Smooth muscle cell (in vitro differentiated cells): ENCODE measurements at regions not wholly inside any gene's neighbourhood (a gene's known extent, or its start where the extent isn't known, plus 50 kb on each side); places are given as distances from the start of the nearest gene placed in this dataset.

Experiments
- DNase-seq: peaks from one replicate; lab custom pipeline; 2025; ENCODE audit not compliant: unreplicated experiment; lab: John Stamatoyannopoulos, UW
- H2AFZ ChIP-seq: fragments of 200-600 bp; sonication (generic); 2 replicates; pipeline ENCODE4 v1.6.0; 2016; ENCODE audit warnings: antibody characterized with exemption, low read depth, mild to moderate bottlenecking
- H3F3A ChIP-seq: fragments of 200-600 bp; sonication (generic); 2 replicates; pipeline ENCODE4 v1.6.0; 2017; ENCODE audit warnings: antibody characterized with exemption, low read depth
- H3K27ac ChIP-seq: fragments of 200-600 bp; sonication (generic); 2 replicates; pipeline ENCODE4 v1.5.1; 2016; ENCODE audit warnings: low read depth, mild to moderate bottlenecking
- H3K27me3 ChIP-seq: fragments of 200-600 bp; sonication (generic); 2 replicates; pipeline ENCODE4 v1.6.1; 2016; ENCODE audit warnings: low read depth, mild to moderate bottlenecking
- H3K36me3 ChIP-seq: fragments of 200-600 bp; sonication (generic); 2 replicates; pipeline ENCODE4 v1.5.1; 2016; ENCODE audit warnings: low read depth
- H3K4me1 ChIP-seq: fragments of 200-600 bp; sonication (generic); 2 replicates; pipeline ENCODE4 v1.5.1; 2016; ENCODE audit warnings: low read depth
- H3K4me2 ChIP-seq: fragments of 200-600 bp; sonication (generic); 2 replicates; pipeline ENCODE4 v1.6.0; 2016; ENCODE audit warnings: mild to moderate bottlenecking
- H3K4me3 ChIP-seq: fragments of 200-600 bp; sonication (generic); 2 replicates; pipeline ENCODE4 v1.5.1; 2016; ENCODE audit warnings: mild to moderate bottlenecking
- H3K79me2 ChIP-seq: fragments of 200-600 bp; sonication (generic); 2 replicates; pipeline ENCODE4 v1.6.0; 2016; ENCODE audit warnings: low read depth, mild to moderate bottlenecking
- H3K9ac ChIP-seq: fragments of 200-600 bp; sonication (generic); 2 replicates; pipeline ENCODE4 v1.6.0; 2016; ENCODE audit warnings: low read depth
- H3K9me3 ChIP-seq: fragments of 200-600 bp; sonication (generic); replicated peaks from 2 replicates; pipeline ENCODE4 v1.5.1; 2016; ENCODE audit warnings: low read depth
- H4K20me1 ChIP-seq: fragments of 200-600 bp; sonication (generic); 2 replicates; pipeline ENCODE4 v1.6.0; 2016; ENCODE audit warnings: low read depth
- WGBS: methylation state at CpG from one replicate; pipeline ENCODE4 v1.1.7; 2016; ENCODE audit warnings: low lambda C conversion rate; 5-methylcytosine and 5-hydroxymethylcytosine counted together
- TF ChIP-seq, protein P1 (sequence below): fragments of 200-600 bp; sonication (generic); IDR thresholded peaks from 2 replicates; pipeline ENCODE4 v1.5.1; 2017; ENCODE audit warnings: borderline replicate concordance, mild to moderate bottlenecking, antibody characterized with exemption; ENCODE audit not compliant: insufficient read depth, poor library complexity, severe bottlenecking

GRCh38 chr2:167692936-167693335 is 554.5 kb downstream of the STK39 start:
- no peak overlapping the region for H3K4me2 ChIP-seq
- H3K27ac ChIP-seq = no peak overlapping the region
- no peak overlapping the region for H3K4me3 ChIP-seq
- H3K4me1 ChIP-seq = no peaks in the 10 kb centered on the region
- no peak overlapping the region for H2AFZ ChIP-seq
- TF ChIP-seq, protein P1, sequence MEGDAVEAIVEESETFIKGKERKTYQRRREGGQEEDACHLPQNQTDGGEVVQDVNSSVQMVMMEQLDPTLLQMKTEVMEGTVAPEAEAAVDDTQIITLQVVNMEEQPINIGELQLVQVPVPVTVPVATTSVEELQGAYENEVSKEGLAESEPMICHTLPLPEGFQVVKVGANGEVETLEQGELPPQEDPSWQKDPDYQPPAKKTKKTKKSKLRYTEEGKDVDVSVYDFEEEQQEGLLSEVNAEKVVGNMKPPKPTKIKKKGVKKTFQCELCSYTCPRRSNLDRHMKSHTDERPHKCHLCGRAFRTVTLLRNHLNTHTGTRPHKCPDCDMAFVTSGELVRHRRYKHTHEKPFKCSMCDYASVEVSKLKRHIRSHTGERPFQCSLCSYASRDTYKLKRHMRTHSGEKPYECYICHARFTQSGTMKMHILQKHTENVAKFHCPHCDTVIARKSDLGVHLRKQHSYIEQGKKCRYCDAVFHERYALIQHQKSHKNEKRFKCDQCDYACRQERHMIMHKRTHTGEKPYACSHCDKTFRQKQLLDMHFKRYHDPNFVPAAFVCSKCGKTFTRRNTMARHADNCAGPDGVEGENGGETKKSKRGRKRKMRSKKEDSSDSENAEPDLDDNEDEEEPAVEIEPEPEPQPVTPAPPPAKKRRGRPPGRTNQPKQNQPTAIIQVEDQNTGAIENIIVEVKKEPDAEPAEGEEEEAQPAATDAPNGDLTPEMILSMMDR = no peak
- no peaks in the 10 kb centered on the region for H3K27me3 ChIP-seq
- no peaks in the 10 kb centered on the region for H4K20me1 ChIP-seq
- H3K36me3 ChIP-seq = no peaks in the 10 kb centered on the region
- H3K9ac ChIP-seq = no peak overlapping the region
- no peaks in the 10 kb centered on the region for H3F3A ChIP-seq
- H3K9me3 ChIP-seq = no peaks in the 10 kb centered on the region
- no peaks in the 10 kb centered on the region for H3K79me2 ChIP-seq
- no peak for DNase-seq
- WGBS = 84% methylated on average over 2 of the region's 2 CpGs

- DNase-seq = no peak
- H3K9ac ChIP-seq = no peak overlapping the region
- H3K27ac ChIP-seq = no peak overlapping the region
- H3K4me2 ChIP-seq = no peak overlapping the region
- TF ChIP-seq, protein P1 = no peak
- H3K4me3 ChIP-seq = no peak overlapping the region
- H3F3A ChIP-seq = no peaks in the 10 kb centered on the region
- no peaks in the 10 kb centered on the region for H4K20me1 ChIP-seq
- WGBS = 94% methylated on average over 1 of the region's 1 CpG
- H3K4me1 ChIP-seq = no peaks in the 10 kb centered on the region
- no peaks in the 10 kb centered on the region for H3K79me2 ChIP-seq
- no peak overlapping the region for H2AFZ ChIP-seq
- H3K36me3 ChIP-seq = no peaks in the 10 kb centered on the region
- no peaks in the 10 kb centered on the region for H3K27me3 ChIP-seq
- no peaks in the 10 kb centered on the region for H3K9me3 ChIP-seq
Measured at GRCh38 chr2:167692191-167692590, 555.2 kb downstream of the STK39 start.

- no peak for DNase-seq
- 70% methylated on average over 2 of the region's 2 CpGs for WGBS
- H3K27me3 ChIP-seq = no peaks in the 10 kb centered on the region
- H3K9me3 ChIP-seq = no peaks in the 10 kb centered on the region
- no peaks in the 10 kb centered on the region for H4K20me1 ChIP-seq
- H3K36me3 ChIP-seq = no peaks in the 10 kb centered on the region
- no peak overlapping the region for H3K4me3 ChIP-seq
- H2AFZ ChIP-seq = no peak overlapping the region
- no peaks in the 10 kb centered on the region for H3K79me2 ChIP-seq
- no peak overlapping the region for H3K9ac ChIP-seq
- H3K27ac ChIP-seq = no peak overlapping the region
- no peaks in the 10 kb centered on the region for H3F3A ChIP-seq
- TF ChIP-seq, protein P1 = no peak
- H3K4me1 ChIP-seq = peaks cover 3% of the 10 kb centered on the region
- H3K4me2 ChIP-seq = no peak overlapping the region
Measured at GRCh38 chr2:167689444-167689843, 558.0 kb downstream of the STK39 start.

- no peaks in the 10 kb centered on the region for H4K20me1 ChIP-seq
- H3K4me3 ChIP-seq = no peak overlapping the region
- no peaks in the 10 kb centered on the region for H3K9me3 ChIP-seq
- no peak overlapping the region for H3K27ac ChIP-seq
- H3K4me2 ChIP-seq = no peak overlapping the region
- no peaks in the 10 kb centered on the region for H3K36me3 ChIP-seq
- no peak overlapping the region for H3K9ac ChIP-seq
- H3K4me1 ChIP-seq = peaks cover 3% of the 10 kb centered on the region
- TF ChIP-seq, protein P1 = no peak
- no peaks in the 10 kb centered on the region for H3F3A ChIP-seq
- no peaks in the 10 kb centered on the region for H3K79me2 ChIP-seq
- WGBS = 88% methylated on average over 7 of the region's 7 CpGs
- DNase-seq = no peak
- H2AFZ ChIP-seq = no peak overlapping the region
- no peaks in the 10 kb centered on the region for H3K27me3 ChIP-seq
Measured at GRCh38 chr2:167686691-167687090, 560.7 kb downstream of the STK39 start.
